ENCODE measurements at regions not wholly inside any gene's neighbourhood (a gene's known extent, or its start where the extent isn't known, plus 50 kb on each side); places are given as distances from the start of the nearest gene placed in this dataset.
"Not testable (repeated sequence)": the region's sequence is repeated elsewhere in the genome, so short reads cannot be mapped to it uniquely, and the experiment has no call there.

DNA sequence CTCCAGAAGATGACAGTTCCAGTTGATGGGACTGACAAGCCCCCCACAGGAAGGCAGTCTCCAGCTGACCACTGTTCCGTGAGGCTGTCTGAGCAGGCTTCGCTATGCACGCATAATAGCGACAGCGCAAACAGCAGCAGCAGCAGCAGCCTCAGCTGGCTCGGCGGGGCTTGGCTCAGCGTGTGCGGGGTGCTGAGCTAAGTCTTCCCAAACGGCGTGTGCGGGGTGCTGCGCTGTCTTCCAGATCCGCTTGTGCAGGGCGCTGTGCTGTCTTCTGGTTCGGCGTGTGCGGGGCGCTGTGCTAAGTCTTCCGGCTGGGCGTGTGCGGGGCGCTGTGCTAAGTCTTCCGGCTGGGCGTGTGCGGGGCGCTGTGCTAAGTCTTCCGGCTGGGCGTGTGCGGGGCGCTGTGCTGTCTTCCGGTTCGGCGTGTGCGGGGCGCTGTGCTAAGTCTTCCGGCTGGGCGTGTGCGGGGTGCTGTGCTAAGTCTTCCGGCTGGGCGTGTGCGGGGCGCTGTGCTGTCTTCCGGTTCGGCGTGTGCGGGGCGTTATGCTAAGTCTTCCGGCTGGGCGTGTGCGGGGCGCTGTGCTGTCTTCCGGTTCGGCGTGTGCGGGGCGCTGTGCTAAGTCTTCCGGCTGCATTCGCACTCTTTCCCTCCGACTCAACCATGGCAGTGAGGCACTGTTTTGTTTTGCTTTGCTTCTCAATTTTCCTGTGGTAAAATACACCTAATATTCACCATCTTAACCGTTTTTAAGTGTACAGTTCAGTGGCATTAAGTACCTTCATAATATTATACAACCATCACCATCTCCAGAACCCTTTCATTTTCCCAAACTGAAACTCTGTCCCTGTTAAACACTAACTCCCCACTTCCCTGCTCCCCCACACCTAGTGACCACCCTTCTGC is 156.1 kb downstream of the BMP7 start:
- peaks cover 11% of the 10 kb centered on the region for H3K9me3 Mint-ChIP-seq
- not testable (repeated sequence) for H3K4me3 Mint-ChIP-seq, H3K27ac Mint-ChIP-seq, H3K36me3 Mint-ChIP-seq, H3K4me1 Mint-ChIP-seq
- H3K27me3 Mint-ChIP-seq = peaks cover 11% of the 10 kb centered on the region

GRCh38 chr20:57111028-57111373 is 155.4 kb downstream of the BMP7 start:
- H3K36me3 Mint-ChIP-seq = no peaks in the 10 kb centered on the region
- peaks cover 10% of the 10 kb centered on the region for H3K27me3 Mint-ChIP-seq
- H3K4me1 Mint-ChIP-seq = no peaks in the 10 kb centered on the region
- H3K9me3 Mint-ChIP-seq = peaks cover 11% of the 10 kb centered on the region
- no peak overlapping the region for H3K4me3 Mint-ChIP-seq
- H3K27ac Mint-ChIP-seq = no peak overlapping the region

- Mint-ChIP-seq H3K27ac (no peak overlapping the region), H3K4me1 (no peaks in the 10 kb centered on the region), H3K36me3 (no peaks in the 10 kb centered on the region), H3K27me3 (peaks cover 8% of the 10 kb centered on the region), H3K9me3 (peaks cover 11% of the 10 kb centered on the region), H3K4me3 (no peak overlapping the region)
Measured at GRCh38 chr20:57112448-57112847, 154.0 kb downstream of the BMP7 start.

- Mint-ChIP-seq H3K4me3 (no peak overlapping the region), H3K36me3 (no peaks in the 10 kb centered on the region), H3K27me3 (peaks cover 4% of the 10 kb centered on the region), H3K27ac (no peak overlapping the region), H3K9me3 (peaks cover 11% of the 10 kb centered on the region), H3K4me1 (no peaks in the 10 kb centered on the region)
Measured at GRCh38 chr20:57114290-57115005, 152.0 kb downstream of the BMP7 start.

DNA sequence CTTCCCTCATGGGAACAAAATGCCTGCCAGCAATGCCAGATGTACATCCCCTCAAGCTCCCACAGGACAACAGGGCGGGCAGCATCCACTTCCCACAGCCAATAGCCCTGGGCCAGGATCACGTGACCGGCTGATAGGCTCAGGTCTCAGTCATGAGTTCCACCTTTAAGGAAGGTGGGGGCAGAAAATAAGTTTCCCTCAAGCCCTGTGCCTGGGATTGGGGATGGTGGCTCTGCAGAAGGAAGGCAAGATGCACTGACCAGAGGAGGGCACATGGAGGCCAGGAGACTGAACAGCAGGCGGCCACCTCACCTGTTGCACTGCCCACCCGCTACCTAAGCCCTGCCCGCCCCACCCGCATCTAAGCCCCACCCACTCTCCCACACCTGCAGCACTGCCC is 149.1 kb downstream of the BMP7 start:
- no peaks in the 10 kb centered on the region for H3K36me3 Mint-ChIP-seq
- H3K27me3 Mint-ChIP-seq = peaks cover 2% of the 10 kb centered on the region
- H3K4me3 Mint-ChIP-seq = no peak overlapping the region
- H3K9me3 Mint-ChIP-seq = peaks cover 6% of the 10 kb centered on the region
- no peaks in the 10 kb centered on the region for H3K4me1 Mint-ChIP-seq
- no peak overlapping the region for H3K27ac Mint-ChIP-seq

DNA sequence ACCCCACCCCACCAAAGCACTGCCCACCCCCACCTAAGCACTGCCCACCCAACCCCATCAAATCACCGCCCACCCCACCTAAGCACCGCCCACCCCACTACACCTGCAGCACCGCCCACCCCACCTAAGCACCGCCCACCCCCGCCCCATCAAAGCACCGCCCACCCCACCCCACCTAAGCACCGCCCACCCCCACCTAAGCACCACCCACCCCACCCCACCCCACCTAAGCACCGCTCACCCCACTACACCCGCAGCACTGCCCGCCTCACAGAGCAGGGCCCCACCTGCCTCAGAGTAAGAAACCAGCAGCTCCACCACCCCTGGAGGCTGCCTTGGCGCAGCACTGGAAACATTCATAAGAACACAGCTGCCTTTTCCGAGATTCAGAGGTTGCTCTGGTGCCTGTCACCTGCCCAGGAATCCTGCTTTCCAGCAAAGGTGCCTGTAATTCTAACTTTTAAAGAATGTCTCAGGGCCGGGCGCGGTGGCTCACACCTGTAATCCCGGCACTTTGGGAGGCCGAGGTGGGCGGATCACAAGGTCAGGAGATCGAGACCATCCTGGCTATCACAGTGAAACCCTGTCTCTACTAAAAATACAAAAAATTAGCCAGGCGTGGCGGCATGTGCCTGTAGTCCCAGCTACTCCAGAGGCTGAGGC is 148.2 kb downstream of the BMP7 start:
- Mint-ChIP-seq H3K9me3 (peaks cover 6% of the 10 kb centered on the region), H3K4me1 (no peaks in the 10 kb centered on the region), H3K27me3 (peaks cover 2% of the 10 kb centered on the region), H3K36me3 (no peaks in the 10 kb centered on the region), H3K4me3 (no peak overlapping the region), H3K27ac (no peak overlapping the region)
